Esophagus muscularis mucosa (tissue), 4 donors: ENCODE measurements at regions not wholly inside any gene's neighbourhood (a gene's known extent, or its start where the extent isn't known, plus 50 kb on each side); places are given as distances from the start of the nearest gene placed in this dataset.

Source experiments
- DNase-seq: peaks from one replicate; pipeline ENCODE4 v3.0.0-alpha.2; 2017; ENCODE audit errors: extremely low spot score
- H3K27ac ChIP-seq, 4 donors: fragments of 200-600 bp; sonication (generic); replicated peaks in 1 of 4; 1 replicate in 3 of 4; 2 replicates in 1 of 4; pipeline ENCODE4 v1.5.1; 2016 to 2019; ENCODE audit warnings: mild to moderate bottlenecking in 1 of 4
- H3K27me3 ChIP-seq, 4 donors: fragments of 200-600 bp; sonication (generic); one replicate each; pipeline versions ENCODE4 v1.5.1 to v1.6.0; 2016 to 2019
- H3K36me3 ChIP-seq, 4 donors: fragments of 200-600 bp; sonication (generic); one replicate each; pipeline ENCODE4 v1.5.1; 2016 to 2019
- H3K4me1 ChIP-seq, 4 donors: fragments of 200-600 bp; sonication (generic); one replicate each; pipeline ENCODE4 v1.5.1; 2016 to 2019
- H3K4me3 ChIP-seq, 4 donors: fragments of 200-600 bp; sonication (generic); 1 replicate in 2 of 4; 2 replicates in 2 of 4; pipeline ENCODE4 v1.5.1; 2016 to 2019; ENCODE audit warnings: mild to moderate bottlenecking in 4 of 4, moderate library complexity in 1 of 4
- H3K9me3 ChIP-seq, 4 donors: fragments of 200-600 bp; sonication (generic); 1 replicate in 3 of 4; 2 replicates in 1 of 4; pipeline ENCODE4 v1.5.1; 2016 to 2019
- EP300 ChIP-seq: sonication (generic); formaldehyde crosslinking; IDR thresholded peaks from one replicate; pipeline ENCODE4 v1.6.1; 2017; ENCODE audit warnings: antibody characterized with exemption
- POLR2A ChIP-seq: fragments of 450-650 bp; IDR thresholded peaks from one replicate; pipeline ENCODE4 v1.6.1; 2017; ENCODE audit warnings: antibody characterized with exemption, moderate library complexity, mild to moderate bottlenecking, low read depth
- POLR2AphosphoS5 ChIP-seq, 2 donors: sonication (generic); formaldehyde crosslinking; IDR thresholded peaks; one replicate each; pipeline ENCODE4 v1.6.1; 2017; ENCODE audit warnings: antibody characterized with exemption in 2 of 2
- WGBS: methylation state at CpG from one replicate; pipeline ENCODE4 v1.1.5; 2018; 5-methylcytosine and 5-hydroxymethylcytosine counted together
- intact Hi-C: fragments of 100-400 bp; cut with DNase I; formaldehyde crosslinking; loops from one replicate; pipeline ENCODE4 v1.15.1; 2023
- TF ChIP-seq, protein P1 (sequence below), 3 experiments: fragments of 200-600 bp in 2 of 3; fragments of 450-650 bp in 1 of 3; sonication (generic) in 2 of 3; IDR thresholded peaks; one replicate each; pipeline ENCODE4 v1.5.1; 2017 to 2019; ENCODE audit warnings: antibody characterized with exemption in 3 of 3, mild to moderate bottlenecking in 2 of 3, moderate library complexity in 1 of 3

DNA sequence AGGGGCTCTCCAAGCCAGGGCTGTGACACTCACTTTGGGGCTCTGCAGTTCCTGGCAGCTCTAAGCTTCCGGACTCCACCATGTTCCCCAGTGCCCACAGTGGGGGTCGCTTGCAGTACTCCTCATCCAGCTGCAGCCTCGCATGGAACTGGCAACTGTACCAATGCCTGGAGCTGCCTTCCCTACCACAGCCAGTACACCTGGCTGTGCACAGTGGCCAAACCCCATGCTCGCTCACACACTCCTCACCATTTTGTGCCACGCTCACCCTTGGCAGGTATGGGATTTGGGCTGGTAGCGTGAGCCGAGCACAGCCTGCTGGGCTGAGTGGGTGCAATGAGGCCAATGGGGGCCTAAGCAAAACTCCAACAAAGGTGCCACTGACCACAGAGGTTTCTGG, 1369.9 kb downstream of the KCNT2 start:
- WGBS = 100% methylated on average over 3 of the region's 7 CpGs
- no peaks in the 10 kb centered on the region for H3K27me3 ChIP-seq
- intact Hi-C loops = no loop called here

DNA sequence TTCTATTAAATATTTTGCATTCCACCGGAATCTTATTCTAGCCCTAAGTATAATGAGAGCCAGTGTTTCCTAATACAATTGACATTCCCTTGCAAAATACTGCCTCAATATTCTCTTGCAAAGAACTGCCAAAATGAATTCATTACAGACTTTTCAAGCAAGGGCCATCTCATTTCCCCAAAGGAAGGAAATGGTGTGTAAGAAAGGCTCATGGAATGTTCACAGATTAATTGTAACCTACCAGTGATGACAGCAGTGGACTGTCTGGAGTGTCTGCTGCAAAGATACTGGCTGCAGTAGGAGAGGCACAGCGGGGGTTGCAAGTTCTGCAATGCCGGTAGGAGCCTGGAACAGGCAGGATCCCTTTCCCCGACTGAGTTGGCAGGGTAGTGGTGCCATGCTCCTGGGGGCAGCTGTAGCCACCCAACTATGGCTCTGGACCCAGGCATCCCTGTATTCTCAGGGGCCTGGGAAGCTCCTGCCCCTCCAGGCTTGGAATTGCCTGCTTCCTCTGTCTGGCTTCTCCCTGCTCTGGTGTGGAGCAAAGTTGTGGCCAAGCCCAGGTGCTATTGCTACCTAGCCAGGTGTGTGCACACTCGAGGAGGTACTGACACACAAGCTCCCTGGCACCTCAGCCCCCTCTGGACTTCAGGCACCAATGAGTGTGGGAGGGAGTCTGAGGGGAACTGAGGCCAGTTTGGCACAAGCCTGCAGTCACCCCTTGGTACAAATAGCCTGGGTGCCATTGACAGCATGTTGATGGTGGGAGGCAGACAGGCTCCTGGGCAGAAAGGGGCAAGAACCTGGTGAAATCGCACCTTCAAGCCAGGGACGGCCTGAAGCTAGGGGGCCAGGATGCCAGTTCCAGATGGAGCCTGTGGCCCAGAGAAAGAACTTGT, 1371.0 kb downstream of the KCNT2 start:
- 69% methylated on average over 2 of the region's 7 CpGs for WGBS
- no peak for DNase-seq
- intact Hi-C loops = no loop called here

More for the DNA sequence above, 1369.9 kb downstream of the KCNT2 start:
- no peak overlapping the region for H3K4me3 ChIP-seq
- H3K9me3 ChIP-seq = peaks cover 0 to 7% (median 0%) of the 10 kb centered on the region in 4 donors
- no peaks in the 10 kb centered on the region for H3K36me3 ChIP-seq
- TF ChIP-seq EP300 = no peak
- TF ChIP-seq, protein P1, sequence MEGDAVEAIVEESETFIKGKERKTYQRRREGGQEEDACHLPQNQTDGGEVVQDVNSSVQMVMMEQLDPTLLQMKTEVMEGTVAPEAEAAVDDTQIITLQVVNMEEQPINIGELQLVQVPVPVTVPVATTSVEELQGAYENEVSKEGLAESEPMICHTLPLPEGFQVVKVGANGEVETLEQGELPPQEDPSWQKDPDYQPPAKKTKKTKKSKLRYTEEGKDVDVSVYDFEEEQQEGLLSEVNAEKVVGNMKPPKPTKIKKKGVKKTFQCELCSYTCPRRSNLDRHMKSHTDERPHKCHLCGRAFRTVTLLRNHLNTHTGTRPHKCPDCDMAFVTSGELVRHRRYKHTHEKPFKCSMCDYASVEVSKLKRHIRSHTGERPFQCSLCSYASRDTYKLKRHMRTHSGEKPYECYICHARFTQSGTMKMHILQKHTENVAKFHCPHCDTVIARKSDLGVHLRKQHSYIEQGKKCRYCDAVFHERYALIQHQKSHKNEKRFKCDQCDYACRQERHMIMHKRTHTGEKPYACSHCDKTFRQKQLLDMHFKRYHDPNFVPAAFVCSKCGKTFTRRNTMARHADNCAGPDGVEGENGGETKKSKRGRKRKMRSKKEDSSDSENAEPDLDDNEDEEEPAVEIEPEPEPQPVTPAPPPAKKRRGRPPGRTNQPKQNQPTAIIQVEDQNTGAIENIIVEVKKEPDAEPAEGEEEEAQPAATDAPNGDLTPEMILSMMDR (IDR thresholded peaks at IDR 0.05) = no peak
- TF ChIP-seq POLR2AphosphoS5 (IDR thresholded peaks at IDR 0.05) = no peak
- TF ChIP-seq POLR2A = no peak
- DNase-seq = no peak
- no peak overlapping the region for H3K27ac ChIP-seq
- no peaks in the 10 kb centered on the region for H3K4me1 ChIP-seq

DNA sequence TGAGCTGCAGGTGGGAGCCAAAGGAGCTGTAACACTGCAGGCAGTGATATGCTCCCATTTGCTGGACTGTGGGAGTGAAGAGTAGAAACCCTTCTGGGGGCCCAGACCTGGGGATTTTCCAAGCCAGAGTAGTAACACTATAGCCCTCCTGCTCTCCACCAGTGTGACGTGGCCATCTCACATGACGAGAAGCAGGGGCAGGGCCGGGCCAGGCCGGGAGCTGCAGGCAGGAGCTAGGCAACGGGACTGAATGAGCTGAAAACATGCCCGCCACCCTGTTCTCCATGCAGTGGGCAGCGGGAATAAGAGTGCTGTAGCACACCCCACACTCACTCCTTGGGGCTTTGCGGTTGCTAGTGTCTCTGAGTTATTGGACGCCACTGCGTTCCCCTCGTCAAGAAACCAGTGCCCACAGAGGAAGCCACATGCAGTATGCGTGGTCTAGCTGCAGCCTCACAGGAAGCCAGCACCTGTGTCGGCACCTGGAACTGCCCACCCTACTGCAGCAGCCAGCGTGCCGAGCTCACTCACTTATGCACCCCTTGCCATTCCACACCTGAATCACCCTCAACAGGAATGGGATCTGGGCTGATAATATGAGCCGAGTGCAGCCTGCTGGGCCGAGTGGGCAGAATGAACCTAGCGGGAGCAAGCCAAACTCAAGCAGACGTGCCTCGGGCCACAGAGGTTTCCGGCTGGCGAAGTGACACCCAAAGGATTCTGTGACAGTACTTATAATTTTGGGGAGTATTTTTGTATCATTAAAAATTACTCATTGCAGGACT, 1389.6 kb downstream of the KCNT2 start:
- WGBS = 86% methylated on average over 16 of the region's 22 CpGs
- Histone ChIP-seq H3K4me1 (no peaks in the 10 kb centered on the region), H3K9me3 (no peaks in the 10 kb centered on the region), H3K4me3 (no peak overlapping the region), H3K27me3 (no peaks in the 10 kb centered on the region), H3K27ac (no peak overlapping the region), H3K36me3 (no peaks in the 10 kb centered on the region)
- intact Hi-C loops = no loop called here
- TF ChIP-seq EP300 (no peak), POLR2A (no peak), POLR2AphosphoS5 (IDR thresholded peaks at IDR 0.05) (no peak)
- TF ChIP-seq, protein P1 (IDR thresholded peaks at IDR 0.05) = no peak
- DNase-seq = no peak

More for the DNA sequence above, 1371.0 kb downstream of the KCNT2 start:
- Histone ChIP-seq H3K9me3 (peaks cover 0 to 7% (median 0%) of the 10 kb centered on the region in 4 donors), H3K36me3 (no peaks in the 10 kb centered on the region), H3K4me3 (no peak overlapping the region), H3K4me1 (no peaks in the 10 kb centered on the region), H3K27me3 (no peaks in the 10 kb centered on the region), H3K27ac (no peak overlapping the region)
- TF ChIP-seq POLR2A (no peak), POLR2AphosphoS5 (IDR thresholded peaks at IDR 0.05) (no peak), EP300 (no peak)
- TF ChIP-seq, protein P1 (IDR thresholded peaks at IDR 0.05) = no peak

DNA sequence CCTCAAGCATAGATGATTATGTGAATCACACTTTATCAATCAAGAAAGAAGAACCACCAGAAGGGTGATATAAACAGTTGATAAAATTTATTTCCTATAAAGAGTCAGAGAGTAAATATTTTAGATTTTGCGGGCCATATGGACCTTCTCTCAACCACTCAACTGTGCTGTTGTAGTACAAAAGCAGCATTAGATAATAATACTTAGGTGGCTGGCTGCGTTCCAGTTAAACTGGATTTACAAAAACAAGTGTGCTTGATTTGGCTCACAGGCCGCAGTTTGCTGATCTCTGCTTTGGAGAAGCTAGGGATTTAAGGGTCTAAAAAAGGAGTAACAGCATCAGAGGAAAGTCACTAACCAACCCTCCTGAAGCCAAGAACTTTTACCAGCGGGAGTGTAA, 1406.0 kb downstream of the KCNT2 start:
- no peaks in the 10 kb centered on the region for H3K4me1 ChIP-seq
- intact Hi-C loops = no loop called here
- no peak overlapping the region for H3K4me3 ChIP-seq
- H3K36me3 ChIP-seq = no peaks in the 10 kb centered on the region
- no peak overlapping the region for H3K27ac ChIP-seq
- no peak for DNase-seq
- no peak for TF ChIP-seq POLR2AphosphoS5 (IDR thresholded peaks at IDR 0.05)
- TF ChIP-seq, protein P1 (IDR thresholded peaks at IDR 0.05) = no peak
- no peak for TF ChIP-seq POLR2A
- no peak for TF ChIP-seq EP300
- no peaks in the 10 kb centered on the region for H3K27me3 ChIP-seq
- 51% methylated on average over 4 of the region's 4 CpGs for WGBS
- no peaks in the 10 kb centered on the region for H3K9me3 ChIP-seq
